ENCODE measurements at regions not wholly inside any gene's neighbourhood (a gene's known extent, or its start where the extent isn't known, plus 50 kb on each side); places are given as distances from the start of the nearest gene placed in this dataset.

GRCh38 chr13:58706421-58706820 lies 1074.9 kb downstream of the PCDH17 start:
- TF ChIP-seq CTCF (CRISPR knock-in tag; IDR thresholded peaks at IDR 0.05) (no peak), ZNF639 (CRISPR knock-in tag; conservative IDR thresholded peaks at IDR 0.05) (no peak), PAWR (CRISPR knock-in tag; IDR thresholded peaks at IDR 0.05; ENCODE audit: borderline replicate concordance) (no peak), FOSL1 (CRISPR knock-in tag; IDR thresholded peaks at IDR 0.05; ENCODE audit: borderline replicate concordance) (no peak), MBD4 (IDR thresholded peaks at IDR 0.05; ENCODE audit: borderline replicate concordance, low read length) (no peak), ZNF331 (CRISPR knock-in tag; IDR thresholded peaks at IDR 0.05) (no peak), POLR2AphosphoS5 (IDR thresholded peaks at IDR 0.05; ENCODE audit: low read depth, low read length) (no peak), FOXJ3 (CRISPR knock-in tag; IDR thresholded peaks at IDR 0.05; ENCODE audit: borderline replicate concordance) (no peak), ZNF644 (CRISPR knock-in tag; IDR thresholded peaks at IDR 0.05; ENCODE audit: low read depth) (no peak), POLR2G (IDR thresholded peaks at IDR 0.05; ENCODE audit: low read depth, low read length) (no peak), NR2F6 (IDR thresholded peaks at IDR 0.05) (no peak), NR2F6 (CRISPR knock-in tag; IDR thresholded peaks at IDR 0.05) (no peak), NBN (conservative IDR thresholded peaks at IDR 0.05) (no peak)

Data from HepG2 (cell line).